ENCODE measurements at regions not wholly inside any gene's neighbourhood (a gene's known extent, or its start where the extent isn't known, plus 50 kb on each side); places are given as distances from the start of the nearest gene placed in this dataset.

DNA sequence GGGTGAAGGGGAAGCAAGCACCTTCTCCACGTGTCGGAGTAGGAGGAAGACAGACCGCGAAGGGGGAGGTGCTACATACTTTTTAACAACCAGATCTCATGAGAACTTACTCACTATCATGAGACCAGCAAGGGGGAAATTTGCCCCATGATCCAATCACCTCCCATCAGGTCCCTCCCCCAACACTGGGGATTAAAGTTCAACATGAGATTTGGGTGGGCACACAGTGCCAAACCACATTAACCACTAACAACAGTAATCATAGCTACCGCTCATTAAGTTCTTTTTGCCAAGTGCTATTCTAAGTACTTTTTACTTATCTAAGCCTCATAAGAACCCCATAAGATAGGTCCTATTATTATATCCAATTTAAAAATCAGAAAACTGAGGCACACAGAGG, 450.5 kb upstream of the DDI1 start:
- H3K9me3 Mint-ChIP-seq (ENCODE audit: unreplicated experiment), result no peaks in the 10 kb centered on the region
- no peak overlapping the region for H3K4me3 Mint-ChIP-seq (ENCODE audit: unreplicated experiment)
- H3K4me1 Mint-ChIP-seq (ENCODE audit: unreplicated experiment), result peaks cover 11% of the 10 kb centered on the region

DNA sequence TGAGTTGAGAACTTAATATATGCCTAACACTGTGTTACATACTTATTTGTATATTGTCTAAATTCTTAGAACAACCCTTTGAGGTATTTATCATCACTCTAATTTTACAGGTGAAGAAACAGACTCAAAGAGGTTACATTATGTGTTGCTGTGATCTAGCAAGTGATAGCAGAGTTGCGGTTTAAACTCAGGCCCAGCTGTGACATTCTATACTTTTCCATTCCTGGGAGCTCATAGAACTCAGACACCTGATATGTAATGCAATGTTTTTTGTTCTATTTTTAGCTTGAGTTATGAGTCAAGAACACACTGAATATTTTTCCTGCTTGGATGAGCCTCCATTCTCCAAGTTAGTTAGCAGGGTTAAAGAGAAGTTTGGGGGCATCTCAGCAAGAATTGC, 449.7 kb upstream of the DDI1 start:
- DNase-seq (ENCODE audit: extremely low spot score, unreplicated experiment), result no peak
- H3K36me3 Mint-ChIP-seq (ENCODE audit: unreplicated experiment), result no peaks in the 10 kb centered on the region
- peaks cover 11% of the 10 kb centered on the region for H3K4me1 Mint-ChIP-seq (ENCODE audit: unreplicated experiment)
- no peak overlapping the region for H3K4me3 Mint-ChIP-seq (ENCODE audit: unreplicated experiment)
- no peaks in the 10 kb centered on the region for H3K9me3 Mint-ChIP-seq (ENCODE audit: unreplicated experiment)
- TF ChIP-seq, protein P1, sequence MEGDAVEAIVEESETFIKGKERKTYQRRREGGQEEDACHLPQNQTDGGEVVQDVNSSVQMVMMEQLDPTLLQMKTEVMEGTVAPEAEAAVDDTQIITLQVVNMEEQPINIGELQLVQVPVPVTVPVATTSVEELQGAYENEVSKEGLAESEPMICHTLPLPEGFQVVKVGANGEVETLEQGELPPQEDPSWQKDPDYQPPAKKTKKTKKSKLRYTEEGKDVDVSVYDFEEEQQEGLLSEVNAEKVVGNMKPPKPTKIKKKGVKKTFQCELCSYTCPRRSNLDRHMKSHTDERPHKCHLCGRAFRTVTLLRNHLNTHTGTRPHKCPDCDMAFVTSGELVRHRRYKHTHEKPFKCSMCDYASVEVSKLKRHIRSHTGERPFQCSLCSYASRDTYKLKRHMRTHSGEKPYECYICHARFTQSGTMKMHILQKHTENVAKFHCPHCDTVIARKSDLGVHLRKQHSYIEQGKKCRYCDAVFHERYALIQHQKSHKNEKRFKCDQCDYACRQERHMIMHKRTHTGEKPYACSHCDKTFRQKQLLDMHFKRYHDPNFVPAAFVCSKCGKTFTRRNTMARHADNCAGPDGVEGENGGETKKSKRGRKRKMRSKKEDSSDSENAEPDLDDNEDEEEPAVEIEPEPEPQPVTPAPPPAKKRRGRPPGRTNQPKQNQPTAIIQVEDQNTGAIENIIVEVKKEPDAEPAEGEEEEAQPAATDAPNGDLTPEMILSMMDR (IDR thresholded peaks at IDR 0.05), result no peak
- H3K27me3 Mint-ChIP-seq (ENCODE audit: unreplicated experiment), result no peaks in the 10 kb centered on the region
- H3K27ac Mint-ChIP-seq (ENCODE audit: unreplicated experiment), result no peak overlapping the region

More for the DNA sequence above, 450.5 kb upstream of the DDI1 start:
- H3K27ac Mint-ChIP-seq (ENCODE audit: unreplicated experiment), result no peak overlapping the region
- no peaks in the 10 kb centered on the region for H3K27me3 Mint-ChIP-seq (ENCODE audit: unreplicated experiment)
- TF ChIP-seq, protein P1 (IDR thresholded peaks at IDR 0.05), result no peak
- DNase-seq (ENCODE audit: extremely low spot score, unreplicated experiment), result no peak
- no peaks in the 10 kb centered on the region for H3K36me3 Mint-ChIP-seq (ENCODE audit: unreplicated experiment)

DNA sequence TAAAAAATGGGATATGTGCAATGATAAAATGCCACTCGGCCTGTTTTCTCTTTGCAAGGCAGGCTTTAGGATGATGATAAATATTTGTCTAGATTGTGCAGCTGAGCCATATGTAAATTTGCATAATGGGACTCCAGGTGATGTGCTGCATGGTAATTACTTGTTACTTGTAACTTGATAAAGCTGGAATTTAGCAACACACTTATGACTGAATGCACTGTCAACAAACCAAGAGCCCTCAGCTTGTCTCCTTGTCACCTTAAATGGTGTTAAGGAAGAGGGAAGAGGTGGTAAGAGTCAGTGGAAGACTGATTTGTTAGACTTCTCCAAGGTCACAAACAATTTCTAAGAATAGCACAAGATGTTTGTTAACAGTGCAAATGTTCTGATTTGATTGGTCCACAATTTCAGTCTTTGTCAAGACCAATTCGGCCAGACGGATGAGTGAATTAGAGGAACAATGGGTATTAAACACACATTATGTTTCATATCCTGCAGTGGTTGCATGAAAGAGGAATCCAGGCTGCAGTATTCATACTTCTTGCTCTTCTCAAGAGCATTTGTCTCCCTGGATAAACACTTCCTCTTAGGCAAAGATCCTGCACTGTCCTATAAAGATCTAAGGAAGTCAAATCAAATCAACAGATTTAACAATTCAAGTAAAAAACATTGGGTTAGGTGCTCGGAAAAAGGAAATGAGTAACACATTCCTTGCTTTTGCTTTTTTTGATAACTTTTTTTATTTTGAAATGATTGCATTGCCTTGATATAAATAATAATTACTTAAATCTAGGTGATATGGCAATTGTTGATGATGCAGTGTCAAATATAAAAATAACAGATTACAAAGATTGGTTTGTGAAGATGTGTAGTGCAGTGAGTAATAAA, 448.3 kb upstream of the DDI1 start:
- no peak for DNase-seq (ENCODE audit: extremely low spot score, unreplicated experiment)
- Mint-ChIP-seq H3K27ac (ENCODE audit: unreplicated experiment) (no peak overlapping the region), H3K4me3 (ENCODE audit: unreplicated experiment) (no peak overlapping the region), H3K4me1 (ENCODE audit: unreplicated experiment) (peaks cover 11% of the 10 kb centered on the region), H3K27me3 (ENCODE audit: unreplicated experiment) (no peaks in the 10 kb centered on the region), H3K9me3 (ENCODE audit: unreplicated experiment) (no peaks in the 10 kb centered on the region), H3K36me3 (ENCODE audit: unreplicated experiment) (no peaks in the 10 kb centered on the region)
- TF ChIP-seq, protein P1 (IDR thresholded peaks at IDR 0.05), result no peak

DNA sequence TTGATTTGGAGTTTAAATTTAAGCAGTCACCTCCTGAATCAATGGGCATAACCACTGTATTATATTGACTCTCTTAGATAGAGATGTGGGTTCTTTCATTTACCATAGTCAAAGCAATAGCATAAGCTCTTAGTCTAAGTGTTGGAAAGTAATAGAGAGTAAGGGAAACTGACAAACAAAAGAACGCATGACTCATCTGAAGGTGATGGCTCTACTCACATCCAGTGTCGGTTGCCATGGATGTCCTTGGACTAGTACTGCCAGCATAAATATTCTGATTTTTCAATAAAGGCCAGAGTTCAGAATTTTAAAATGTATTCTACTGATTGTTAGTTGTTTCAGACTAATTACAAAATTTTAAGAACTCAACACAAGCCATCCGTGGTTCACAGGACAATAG, 444.9 kb upstream of the DDI1 start:
- Mint-ChIP-seq H3K36me3 (ENCODE audit: unreplicated experiment) (no peaks in the 10 kb centered on the region), H3K4me3 (ENCODE audit: unreplicated experiment) (no peak overlapping the region), H3K27ac (ENCODE audit: unreplicated experiment) (no peak overlapping the region), H3K9me3 (ENCODE audit: unreplicated experiment) (no peaks in the 10 kb centered on the region), H3K27me3 (ENCODE audit: unreplicated experiment) (no peaks in the 10 kb centered on the region), H3K4me1 (ENCODE audit: unreplicated experiment) (peaks cover 10% of the 10 kb centered on the region)
- DNase-seq (ENCODE audit: extremely low spot score, unreplicated experiment), result no peak
- TF ChIP-seq, protein P1 (IDR thresholded peaks at IDR 0.05), result no peak

DNA sequence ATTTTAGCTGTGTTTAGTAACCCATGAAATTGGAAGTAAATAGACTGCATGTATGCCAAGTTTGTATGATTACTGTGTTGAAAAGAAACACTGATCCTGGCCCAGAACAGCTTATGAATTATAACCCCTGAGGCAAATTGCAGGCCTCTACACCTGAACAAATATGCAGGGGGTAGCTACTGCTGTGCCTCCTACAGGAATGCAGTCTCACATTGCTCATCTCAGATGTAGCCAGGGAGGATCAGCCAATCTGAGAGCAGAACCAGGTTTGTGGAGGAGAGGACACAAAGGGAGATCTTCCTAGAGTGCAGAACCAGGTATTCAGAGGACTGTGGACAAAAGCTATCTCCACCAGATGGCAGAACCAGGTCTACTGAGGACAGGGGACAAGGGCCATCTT, 442.2 kb upstream of the DDI1 start:
- no peaks in the 10 kb centered on the region for H3K9me3 Mint-ChIP-seq (ENCODE audit: unreplicated experiment)
- no peak overlapping the region for H3K27ac Mint-ChIP-seq (ENCODE audit: unreplicated experiment)
- H3K27me3 Mint-ChIP-seq (ENCODE audit: unreplicated experiment), result no peaks in the 10 kb centered on the region
- no peak for DNase-seq (ENCODE audit: extremely low spot score, unreplicated experiment)
- H3K4me3 Mint-ChIP-seq (ENCODE audit: unreplicated experiment), result no peak overlapping the region
- TF ChIP-seq, protein P1 (IDR thresholded peaks at IDR 0.05), result no peak
- no peaks in the 10 kb centered on the region for H3K4me1 Mint-ChIP-seq (ENCODE audit: unreplicated experiment)
- H3K36me3 Mint-ChIP-seq (ENCODE audit: unreplicated experiment), result no peaks in the 10 kb centered on the region

Measured in osteocyte (in vitro differentiated cells).